ENCODE measurements at regions not wholly inside any gene's neighbourhood (a gene's known extent, or its start where the extent isn't known, plus 50 kb on each side); places are given as distances from the start of the nearest gene placed in this dataset.

DNA sequence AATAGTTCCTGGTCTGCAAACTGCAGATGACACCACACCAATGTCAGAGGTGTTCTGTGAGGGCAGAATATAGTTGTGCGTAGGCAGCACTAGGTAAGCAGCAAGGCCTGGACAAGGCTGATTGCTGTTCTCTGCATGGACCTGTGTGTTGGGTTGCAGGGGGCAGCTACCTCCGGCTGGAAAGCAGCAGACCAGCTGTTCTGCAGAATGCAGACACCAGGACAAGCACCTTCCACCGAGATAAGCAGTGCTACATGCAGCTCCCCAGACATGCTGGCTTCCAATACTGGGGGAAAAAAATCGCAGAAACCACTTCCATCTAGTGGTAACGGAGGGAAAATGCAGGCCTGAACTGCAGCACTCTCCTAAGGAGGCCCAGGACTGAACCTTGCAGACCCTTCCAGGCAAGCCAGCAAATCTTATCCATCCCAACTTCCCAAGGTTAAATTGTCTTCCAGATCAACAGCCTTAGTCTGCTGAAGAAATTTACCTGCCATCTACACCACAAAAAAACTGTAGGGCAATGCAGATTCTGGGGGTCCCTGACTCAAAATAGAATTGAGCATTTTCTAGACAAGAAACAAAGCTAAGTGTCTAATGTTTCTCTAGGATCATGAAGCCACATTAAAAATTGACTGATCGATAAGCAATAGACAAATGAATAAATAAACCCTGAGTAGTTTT, 50.5 kb upstream of the COBL start:
- 33 to 36% methylated on average over 3 to 6 of the region's 6 CpGs for WGBS, 2 experiments (ENCODE audit: insufficient coverage in 1 of 2, insufficient read length in 1 of 2)
- H3K9me3 ChIP-seq (ENCODE audit: control insufficient read depth, low read length): no peaks in the 10 kb centered on the region
- H3K27me3 Mint-ChIP-seq (ENCODE audit: insufficient read depth): peaks cover 1% of the 10 kb centered on the region
- no peaks in the 10 kb centered on the region for H3K36me3 Mint-ChIP-seq (ENCODE audit: low read depth)
- H3K4me1 ChIP-seq (ENCODE audit: control insufficient read depth, insufficient read depth, low read length): peaks cover 6% of the 10 kb centered on the region
- no peak overlapping the region for H3K4me3 ChIP-seq (ENCODE audit: low read length)
- H3K9me3 Mint-ChIP-seq: no peaks in the 10 kb centered on the region
- H3K27ac ChIP-seq (ENCODE audit: low read depth, low read length): no peak overlapping the region
- H3K27ac Mint-ChIP-seq: no peak overlapping the region
- DNase-seq: peak; percentile 84
- TF ChIP-seq, protein P1, sequence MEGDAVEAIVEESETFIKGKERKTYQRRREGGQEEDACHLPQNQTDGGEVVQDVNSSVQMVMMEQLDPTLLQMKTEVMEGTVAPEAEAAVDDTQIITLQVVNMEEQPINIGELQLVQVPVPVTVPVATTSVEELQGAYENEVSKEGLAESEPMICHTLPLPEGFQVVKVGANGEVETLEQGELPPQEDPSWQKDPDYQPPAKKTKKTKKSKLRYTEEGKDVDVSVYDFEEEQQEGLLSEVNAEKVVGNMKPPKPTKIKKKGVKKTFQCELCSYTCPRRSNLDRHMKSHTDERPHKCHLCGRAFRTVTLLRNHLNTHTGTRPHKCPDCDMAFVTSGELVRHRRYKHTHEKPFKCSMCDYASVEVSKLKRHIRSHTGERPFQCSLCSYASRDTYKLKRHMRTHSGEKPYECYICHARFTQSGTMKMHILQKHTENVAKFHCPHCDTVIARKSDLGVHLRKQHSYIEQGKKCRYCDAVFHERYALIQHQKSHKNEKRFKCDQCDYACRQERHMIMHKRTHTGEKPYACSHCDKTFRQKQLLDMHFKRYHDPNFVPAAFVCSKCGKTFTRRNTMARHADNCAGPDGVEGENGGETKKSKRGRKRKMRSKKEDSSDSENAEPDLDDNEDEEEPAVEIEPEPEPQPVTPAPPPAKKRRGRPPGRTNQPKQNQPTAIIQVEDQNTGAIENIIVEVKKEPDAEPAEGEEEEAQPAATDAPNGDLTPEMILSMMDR (conservative IDR thresholded peaks at IDR 0.05): peak; percentile 88
- H3K4me3 Mint-ChIP-seq: no peak overlapping the region
- no peaks in the 10 kb centered on the region for H3K27me3 ChIP-seq (ENCODE audit: control insufficient read depth, insufficient read depth, low read length, poor library complexity, severe bottlenecking)
- H3K9ac ChIP-seq (ENCODE audit: extremely low read depth, low read length, poor library complexity, severe bottlenecking): no peak overlapping the region
- H3K4me1 Mint-ChIP-seq: peaks cover 6% of the 10 kb centered on the region
- H3K36me3 ChIP-seq (ENCODE audit: control insufficient read depth, insufficient read depth, low read length): no peaks in the 10 kb centered on the region
